ENCODE measurements at regions not wholly inside any gene's neighbourhood (a gene's known extent, or its start where the extent isn't known, plus 50 kb on each side); places are given as distances from the start of the nearest gene placed in this dataset.

DNA sequence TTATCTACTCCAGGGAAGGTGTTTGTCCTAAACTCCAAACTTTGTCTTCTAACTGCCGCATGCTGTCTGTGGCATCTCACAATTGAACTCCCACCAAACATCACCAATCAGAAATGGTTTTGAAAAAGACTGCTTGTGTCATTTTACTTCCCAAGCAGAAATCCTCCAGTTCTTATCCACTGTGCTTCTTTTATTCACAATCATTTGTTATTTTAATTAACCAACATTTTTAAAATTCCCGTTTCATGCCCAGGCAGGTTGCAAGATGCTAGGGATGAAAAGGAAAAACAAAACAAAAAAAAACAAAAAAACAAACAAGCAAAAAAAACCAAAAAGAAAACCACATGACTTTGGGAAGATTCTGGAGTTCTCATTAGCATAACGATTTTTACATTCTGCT lies 63.5 kb upstream of the RAB27B start:
- DNase-seq (ENCODE audit: low spot score) = no peak

DNA sequence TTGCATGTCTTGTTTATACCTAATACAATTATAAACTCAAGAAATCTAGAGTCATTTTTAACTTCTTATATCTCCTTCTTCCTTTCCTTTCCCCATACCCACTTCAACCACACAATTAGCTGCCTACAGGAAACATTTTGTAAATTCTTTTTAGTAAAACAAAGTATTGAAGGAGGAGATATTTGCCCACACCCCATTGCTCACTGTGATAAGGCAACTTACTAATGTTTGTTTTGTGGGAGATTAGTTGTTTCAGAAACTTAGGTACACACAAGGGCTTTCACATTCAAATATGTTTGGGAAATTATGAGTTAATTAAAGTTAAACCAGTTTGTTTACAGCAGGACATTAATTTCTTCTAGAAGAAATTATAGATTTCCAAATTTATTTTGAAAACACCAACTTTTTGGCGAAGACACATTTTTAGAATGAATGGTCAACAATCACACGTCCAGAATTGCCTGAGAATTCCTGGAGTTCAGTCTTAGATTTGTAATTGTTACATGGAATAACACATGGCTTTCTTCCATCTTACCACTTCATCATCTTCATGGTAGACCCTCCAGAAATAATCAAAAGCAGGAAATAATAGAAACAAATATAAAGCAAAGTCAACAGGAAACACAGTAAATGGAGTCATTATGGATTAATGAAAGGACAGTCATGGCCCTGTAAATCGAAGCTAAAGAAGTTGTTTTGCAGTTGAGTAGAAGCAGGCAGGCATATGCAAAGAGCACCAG lies 62.5 kb upstream of the RAB27B start:
- 71% methylated on average over 3 of the region's 3 CpGs for WGBS
- Histone ChIP-seq H3K27me3 (replicated peaks; ENCODE audit: insufficient read depth) (no peaks in the 10 kb centered on the region), H3K36me3 (no peaks in the 10 kb centered on the region), H3K4me3 (no peak overlapping the region), H3K27ac (peak overlapping the region; percentile 59 to 78), H3K4me1 (replicated peaks) (peaks cover 2% of the 10 kb centered on the region), H3K9me3 (no peaks in the 10 kb centered on the region)
- TF ChIP-seq POLR2A (IDR thresholded peaks at IDR 0.05) (no peak), CTCF (IDR thresholded peaks at IDR 0.05) (no peak), POLR2AphosphoS5 (IDR thresholded peaks at IDR 0.05) (no peak)
- no peak for DNase-seq (ENCODE audit: low spot score)
- intact Hi-C loops (cut with DNase I) = no loop called here

More for the DNA sequence above, 63.5 kb upstream of the RAB27B start:
- Histone ChIP-seq H3K36me3 (no peaks in the 10 kb centered on the region), H3K27ac (peak overlapping the region; percentile 59 to 78), H3K27me3 (replicated peaks; ENCODE audit: insufficient read depth) (no peaks in the 10 kb centered on the region), H3K9me3 (no peaks in the 10 kb centered on the region), H3K4me1 (replicated peaks) (peaks cover 2% of the 10 kb centered on the region), H3K4me3 (no peak overlapping the region)
- intact Hi-C loops (cut with DNase I) = no loop called here
- whole genome bisulfite sequencing = 89% methylated on average over 3 of the region's 3 CpGs
- no peak for TF ChIP-seq POLR2AphosphoS5 (IDR thresholded peaks at IDR 0.05)
- TF ChIP-seq POLR2A (IDR thresholded peaks at IDR 0.05) = no peak
- no peak for TF ChIP-seq CTCF (IDR thresholded peaks at IDR 0.05)

GRCh38 chr18:54766634-54767033 lies 61.6 kb upstream of the RAB27B start:
- DNase-seq (ENCODE audit: low spot score) = no peak
- H3K4me3 ChIP-seq = no peak overlapping the region
- 100% methylated on average over 1 of the region's 1 CpG for WGBS
- peaks cover 2% of the 10 kb centered on the region for H3K4me1 ChIP-seq (replicated peaks)
- H3K36me3 ChIP-seq = no peaks in the 10 kb centered on the region
- intact Hi-C loops (cut with DNase I) = no loop called here
- H3K9me3 ChIP-seq = no peaks in the 10 kb centered on the region
- H3K27ac ChIP-seq = peak overlapping the region; percentile 59 to 78
- no peak for TF ChIP-seq CTCF (IDR thresholded peaks at IDR 0.05)
- no peak for TF ChIP-seq POLR2AphosphoS5 (IDR thresholded peaks at IDR 0.05)
- no peak for TF ChIP-seq POLR2A (IDR thresholded peaks at IDR 0.05)
- no peaks in the 10 kb centered on the region for H3K27me3 ChIP-seq (replicated peaks; ENCODE audit: insufficient read depth)

DNA sequence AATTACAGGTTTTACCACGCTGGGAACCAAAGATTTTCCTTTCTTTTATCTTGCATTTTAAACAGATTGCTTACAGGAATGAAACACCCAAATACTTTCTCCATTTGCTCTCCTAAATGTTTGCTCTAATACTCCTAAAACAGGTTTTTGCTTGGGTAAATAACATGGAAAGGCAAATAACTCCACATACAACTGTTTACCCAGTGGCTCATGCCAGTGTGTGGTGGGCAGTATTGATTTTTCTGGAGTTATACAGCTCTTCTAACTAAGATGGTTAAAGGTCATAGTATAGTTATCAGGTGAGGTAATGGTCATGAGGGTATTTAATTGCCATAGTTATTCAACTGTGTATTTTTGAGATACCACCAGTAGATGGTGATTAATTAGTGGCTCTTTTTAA lies 61.2 kb upstream of the RAB27B start:
- no peaks in the 10 kb centered on the region for H3K9me3 ChIP-seq
- H3K27ac ChIP-seq = peak overlapping the region; percentile 59 to 78
- peaks cover 2% of the 10 kb centered on the region for H3K4me1 ChIP-seq (replicated peaks)
- no peak overlapping the region for H3K4me3 ChIP-seq
- no peaks in the 10 kb centered on the region for H3K36me3 ChIP-seq
- no peaks in the 10 kb centered on the region for H3K27me3 ChIP-seq (replicated peaks; ENCODE audit: insufficient read depth)
- no peak for DNase-seq (ENCODE audit: low spot score)
- 43% methylated on average over 1 of the region's 1 CpG for WGBS
- intact Hi-C loops (cut with DNase I) = no loop called here
- TF ChIP-seq POLR2AphosphoS5 (IDR thresholded peaks at IDR 0.05) (no peak), CTCF (IDR thresholded peaks at IDR 0.05) (no peak), POLR2A (IDR thresholded peaks at IDR 0.05) (no peak)

All from prostate gland (tissue), 2 donors.